GM12878 (cell line): ENCODE measurements at regions not wholly inside any gene's neighbourhood (a gene's known extent, or its start where the extent isn't known, plus 50 kb on each side); places are given as distances from the start of the nearest gene placed in this dataset.

ENCODE experiments used
- ASH2L ChIP-seq: fragments of 300-600, 200-600 bp; sonication (generic); IDR thresholded peaks from 2 replicates; pipeline ENCODE4 v1.6.1; 2017; ENCODE audit warnings: low read depth, mild to moderate bottlenecking, borderline replicate concordance
- EGR1 ChIP-seq, 2 experiments: IDR thresholded peaks; 1 replicate in 1 of 2; 2 replicates in 1 of 2; pipeline ENCODE4 v1.6.1; 2011 to 2012; ENCODE audit warnings: low read depth in 2 of 2, low read length in 2 of 2, borderline replicate concordance in 1 of 2, mild to moderate bottlenecking in 1 of 2, moderate library complexity in 1 of 2
- HCFC1 ChIP-seq: fragments of 150-350 bp; IDR thresholded peaks from 2 replicates; pipeline ENCODE4 v1.6.1; 2014; ENCODE audit warnings: low read length
- MXI1 ChIP-seq: fragments of 150-350 bp; IDR thresholded peaks from 2 replicates; pipeline ENCODE4 v1.6.1; 2011; ENCODE audit warnings: low read depth, mild to moderate bottlenecking, inconsistent platforms, low read length, improper control_type of control experiment
- POLR2A ChIP-seq: IDR thresholded peaks from 2 replicates; pipeline ENCODE4 v1.6.1; 2011; ENCODE audit warnings: low read depth, mild to moderate bottlenecking, low read length
- RAD21 ChIP-seq: IDR thresholded peaks from 2 replicates; pipeline ENCODE4 v1.6.1; 2011; ENCODE audit warnings: mild to moderate bottlenecking, low read depth, low read length, moderate library complexity; ENCODE audit not compliant: insufficient read depth
- SMAD5 ChIP-seq: IDR thresholded peaks from 2 replicates; pipeline ENCODE4 v1.6.1; 2016; ENCODE audit warnings: antibody characterized with exemption, low read depth
- SP1 ChIP-seq: IDR thresholded peaks from one replicate; pipeline ENCODE4 v1.6.1; 2011; ENCODE audit warnings: low read depth, low read length
- SREBF2 ChIP-seq: IDR thresholded peaks from 2 replicates; pipeline ENCODE4 v1.6.1; 2012; ENCODE audit warnings: mild to moderate bottlenecking, low read length
- SRF ChIP-seq, 2 experiments: IDR thresholded peaks; 2 replicates each; pipeline ENCODE4 v1.6.1; 2011; ENCODE audit warnings: low read depth in 2 of 2, low read length in 2 of 2, mild to moderate bottlenecking in 1 of 2, moderate library complexity in 1 of 2
- YY1 ChIP-seq: IDR thresholded peaks from 2 replicates; pipeline ENCODE4 v1.6.1; 2011; ENCODE audit warnings: low read depth, mild to moderate bottlenecking, low read length
- TF ChIP-seq, protein P1 (sequence below), 3 experiments: IDR thresholded peaks in 2 of 3; conservative IDR thresholded peaks in 1 of 3; 2 replicates each; pipeline ENCODE4 v1.5.1; 2011; ENCODE audit warnings: low read depth in 3 of 3, low read length in 3 of 3, mild to moderate bottlenecking in 3 of 3, control low read depth in 2 of 3, moderate library complexity in 2 of 3, inconsistent platforms in 1 of 3, mixed read lengths in 1 of 3; ENCODE audit not compliant: control insufficient read depth in 2 of 3, insufficient read depth in 1 of 3; ENCODE audit errors: extremely low read depth in 1 of 3
- TF ChIP-seq, protein P2 (sequence below): IDR thresholded peaks from 2 replicates; pipeline ENCODE4 v1.6.1; 2011; ENCODE audit warnings: mild to moderate bottlenecking, low read depth, low read length, moderate library complexity; ENCODE audit not compliant: insufficient replicate concordance
- TF ChIP-seq, protein P3 (sequence below): IDR thresholded peaks from 2 replicates; pipeline ENCODE4 v1.6.1; 2012; ENCODE audit warnings: mild to moderate bottlenecking, low read depth, low read length

DNA sequence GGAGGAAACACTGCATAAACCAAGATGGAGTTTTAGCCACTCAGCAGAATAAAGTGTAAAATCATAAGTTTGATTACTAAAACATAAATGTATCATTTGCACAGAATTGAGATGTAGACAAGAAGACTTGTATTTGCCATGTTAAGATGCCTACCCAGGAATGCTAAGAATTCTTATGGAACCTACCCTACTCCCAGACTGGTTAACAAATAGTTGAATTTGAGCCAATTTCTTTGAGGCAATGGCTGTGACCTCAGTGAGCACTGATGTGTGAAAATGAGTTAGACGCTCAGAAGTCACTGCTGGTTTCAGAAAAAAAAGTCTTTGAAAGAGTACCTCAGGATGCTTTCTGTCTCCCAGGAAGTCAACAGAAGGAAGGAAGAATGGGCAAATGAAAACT is 95.6 kb downstream of the ESM1 start:
- TF ChIP-seq MXI1: no peak
- TF ChIP-seq POLR2A: no peak
- no peak for TF ChIP-seq ASH2L
- TF ChIP-seq, protein P1, sequence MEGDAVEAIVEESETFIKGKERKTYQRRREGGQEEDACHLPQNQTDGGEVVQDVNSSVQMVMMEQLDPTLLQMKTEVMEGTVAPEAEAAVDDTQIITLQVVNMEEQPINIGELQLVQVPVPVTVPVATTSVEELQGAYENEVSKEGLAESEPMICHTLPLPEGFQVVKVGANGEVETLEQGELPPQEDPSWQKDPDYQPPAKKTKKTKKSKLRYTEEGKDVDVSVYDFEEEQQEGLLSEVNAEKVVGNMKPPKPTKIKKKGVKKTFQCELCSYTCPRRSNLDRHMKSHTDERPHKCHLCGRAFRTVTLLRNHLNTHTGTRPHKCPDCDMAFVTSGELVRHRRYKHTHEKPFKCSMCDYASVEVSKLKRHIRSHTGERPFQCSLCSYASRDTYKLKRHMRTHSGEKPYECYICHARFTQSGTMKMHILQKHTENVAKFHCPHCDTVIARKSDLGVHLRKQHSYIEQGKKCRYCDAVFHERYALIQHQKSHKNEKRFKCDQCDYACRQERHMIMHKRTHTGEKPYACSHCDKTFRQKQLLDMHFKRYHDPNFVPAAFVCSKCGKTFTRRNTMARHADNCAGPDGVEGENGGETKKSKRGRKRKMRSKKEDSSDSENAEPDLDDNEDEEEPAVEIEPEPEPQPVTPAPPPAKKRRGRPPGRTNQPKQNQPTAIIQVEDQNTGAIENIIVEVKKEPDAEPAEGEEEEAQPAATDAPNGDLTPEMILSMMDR (IDR thresholded peaks at IDR 0.05 in 2 of 3, conservative IDR thresholded peaks at IDR 0.05 in 1 of 3; ENCODE audit: control insufficient read depth in 2 of 3, extremely low read depth in 1 of 3, insufficient read depth in 1 of 3, low read depth in 3 of 3, low read length in 3 of 3): no peak
- TF ChIP-seq, protein P2, sequence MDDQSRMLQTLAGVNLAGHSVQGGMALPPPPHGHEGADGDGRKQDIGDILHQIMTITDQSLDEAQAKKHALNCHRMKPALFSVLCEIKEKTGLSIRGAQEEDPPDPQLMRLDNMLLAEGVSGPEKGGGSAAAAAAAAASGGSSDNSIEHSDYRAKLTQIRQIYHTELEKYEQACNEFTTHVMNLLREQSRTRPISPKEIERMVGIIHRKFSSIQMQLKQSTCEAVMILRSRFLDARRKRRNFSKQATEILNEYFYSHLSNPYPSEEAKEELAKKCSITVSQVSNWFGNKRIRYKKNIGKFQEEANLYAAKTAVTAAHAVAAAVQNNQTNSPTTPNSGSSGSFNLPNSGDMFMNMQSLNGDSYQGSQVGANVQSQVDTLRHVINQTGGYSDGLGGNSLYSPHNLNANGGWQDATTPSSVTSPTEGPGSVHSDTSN: no peak
- TF ChIP-seq HCFC1: no peak
- no peak for TF ChIP-seq SP1
- TF ChIP-seq, protein P3, sequence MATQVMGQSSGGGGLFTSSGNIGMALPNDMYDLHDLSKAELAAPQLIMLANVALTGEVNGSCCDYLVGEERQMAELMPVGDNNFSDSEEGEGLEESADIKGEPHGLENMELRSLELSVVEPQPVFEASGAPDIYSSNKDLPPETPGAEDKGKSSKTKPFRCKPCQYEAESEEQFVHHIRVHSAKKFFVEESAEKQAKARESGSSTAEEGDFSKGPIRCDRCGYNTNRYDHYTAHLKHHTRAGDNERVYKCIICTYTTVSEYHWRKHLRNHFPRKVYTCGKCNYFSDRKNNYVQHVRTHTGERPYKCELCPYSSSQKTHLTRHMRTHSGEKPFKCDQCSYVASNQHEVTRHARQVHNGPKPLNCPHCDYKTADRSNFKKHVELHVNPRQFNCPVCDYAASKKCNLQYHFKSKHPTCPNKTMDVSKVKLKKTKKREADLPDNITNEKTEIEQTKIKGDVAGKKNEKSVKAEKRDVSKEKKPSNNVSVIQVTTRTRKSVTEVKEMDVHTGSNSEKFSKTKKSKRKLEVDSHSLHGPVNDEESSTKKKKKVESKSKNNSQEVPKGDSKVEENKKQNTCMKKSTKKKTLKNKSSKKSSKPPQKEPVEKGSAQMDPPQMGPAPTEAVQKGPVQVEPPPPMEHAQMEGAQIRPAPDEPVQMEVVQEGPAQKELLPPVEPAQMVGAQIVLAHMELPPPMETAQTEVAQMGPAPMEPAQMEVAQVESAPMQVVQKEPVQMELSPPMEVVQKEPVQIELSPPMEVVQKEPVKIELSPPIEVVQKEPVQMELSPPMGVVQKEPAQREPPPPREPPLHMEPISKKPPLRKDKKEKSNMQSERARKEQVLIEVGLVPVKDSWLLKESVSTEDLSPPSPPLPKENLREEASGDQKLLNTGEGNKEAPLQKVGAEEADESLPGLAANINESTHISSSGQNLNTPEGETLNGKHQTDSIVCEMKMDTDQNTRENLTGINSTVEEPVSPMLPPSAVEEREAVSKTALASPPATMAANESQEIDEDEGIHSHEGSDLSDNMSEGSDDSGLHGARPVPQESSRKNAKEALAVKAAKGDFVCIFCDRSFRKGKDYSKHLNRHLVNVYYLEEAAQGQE: no peak
- no peak for TF ChIP-seq EGR1 (IDR thresholded peaks at IDR 0.05; ENCODE audit: borderline replicate concordance in 1 of 2, low read depth in 2 of 2, low read length in 2 of 2)
- TF ChIP-seq SRF (IDR thresholded peaks at IDR 0.05; ENCODE audit: low read depth in 2 of 2, low read length in 2 of 2): no peak
- no peak for TF ChIP-seq SREBF2
- TF ChIP-seq RAD21: no peak
- TF ChIP-seq SMAD5: no peak
- TF ChIP-seq YY1: no peak
